K562 (cell line): ENCODE measurements at regions not wholly inside any gene's neighbourhood (a gene's known extent, or its start where the extent isn't known, plus 50 kb on each side); places are given as distances from the start of the nearest gene placed in this dataset.

Experiments
- ATAC-seq: fragments of 200-7000 bp; cut with Tn5 transposase; 3 replicates; pipeline ENCODE4 v1.9.1; 2020; ENCODE audit warnings: moderate library complexity
- BruUV-seq: library from RNA; stranded (reverse); fragments of 400-500 nt; replicated peaks from 2 replicates; lab custom pipeline; 2021; lab: Mats Ljungman, UMichigan
- CTCF ChIA-PET: fragments of 300-600 bp; formaldehyde crosslinking; extraction: SDS; loops from one replicate; lab custom pipeline; 2021; ENCODE audit warnings: low intra/inter-chr PET ratio; lab: Yijun Ruan, JAX
- POLR2A ChIA-PET: fragments of 300-600, 350-650 bp; sonication (Branson Sonifier 250); formaldehyde crosslinking; extraction: SDS; loops from one replicate; lab custom pipeline; 2021; ENCODE audit warnings: antibody characterized with exemption, inconsistent platforms; lab: Yijun Ruan, JAX
- DNase-seq, 4 experiments: peaks; one replicate each; pipeline versions ENCODE4 v3.0.0 to v3.0.0-alpha.2; 2011 to 2018; ENCODE audit warnings: low spot score in 3 of 4, mixed read lengths in 3 of 4; ENCODE audit errors: extremely low read depth in 1 of 4
- FAIRE-seq: peaks from 2 replicates; lab custom pipeline; 2011; peaks lifted over from hg19 to GRCh38; lab: Jason Lieb, UNC
- H2AFZ ChIP-seq: 2 replicates; pipeline ENCODE4 v1.6.0; 2011; ENCODE audit warnings: low read depth, low read length, control low read depth, inconsistent platforms
- H3K27ac ChIP-seq: fragments of 200-600 bp; 3 replicates; pipeline ENCODE4 v1.8.0; 2011; ENCODE audit warnings: low read depth, mild to moderate bottlenecking, control low read depth, inconsistent platforms, low read length, moderate library complexity, mixed read lengths; ENCODE audit errors: extremely low read depth
- H3K27me3 ChIP-seq, 2 experiments: fragments of 300-600 bp in 1 of 2; 2 replicates in 1 of 2; 3 replicates in 1 of 2; pipeline versions ENCODE4 v1.6.0 to v1.8.0; 2011; ENCODE audit warnings: inconsistent platforms in 2 of 2, low read length in 2 of 2, mild to moderate bottlenecking in 1 of 2, mixed read lengths in 1 of 2, moderate library complexity in 1 of 2; ENCODE audit not compliant: control insufficient read depth in 2 of 2, insufficient read depth in 2 of 2
- H3K36me3 ChIP-seq: fragments of 300-600 bp; 3 replicates; pipeline ENCODE4 v1.8.0; 2011; ENCODE audit warnings: mild to moderate bottlenecking, low read length, inconsistent platforms; ENCODE audit not compliant: control insufficient read depth, insufficient read depth
- H3K4me1 ChIP-seq, 2 experiments: fragments of 200-600 bp in 1 of 2; replicated peaks in 1 of 2; 2 replicates in 1 of 2; 3 replicates in 1 of 2; pipeline versions ENCODE4 v1.5.1 to v1.8.0; 2011; ENCODE audit warnings: inconsistent platforms in 2 of 2, low read length in 2 of 2, mild to moderate bottlenecking in 1 of 2, mixed read lengths in 1 of 2, moderate library complexity in 1 of 2; ENCODE audit not compliant: control insufficient read depth in 2 of 2, insufficient read depth in 2 of 2
- H3K4me2 ChIP-seq: 2 replicates; pipeline ENCODE4 v1.6.1; 2011; ENCODE audit warnings: low read length, control low read depth, inconsistent platforms, mixed read lengths; ENCODE audit not compliant: insufficient read depth
- H3K4me3 ChIP-seq: fragments of 200-600 bp; sonication (generic), shearing (Covaris generic); 2 replicates; pipeline ENCODE4 v1.5.1; 2016; ENCODE audit warnings: control low read depth, inconsistent platforms
- H3K79me2 ChIP-seq: fragments of 200-600 bp; 3 replicates; pipeline ENCODE4 v1.8.0; 2011; ENCODE audit warnings: low read length, inconsistent platforms; ENCODE audit not compliant: control insufficient read depth, insufficient read depth
- H3K9ac ChIP-seq, 2 experiments: 2 replicates each; pipeline versions ENCODE4 v1.6.0 to v1.6.1; 2011; ENCODE audit warnings: low read depth in 2 of 2, low read length in 2 of 2, control low read depth in 1 of 2, inconsistent platforms in 1 of 2, mild to moderate bottlenecking in 1 of 2, mixed read lengths in 1 of 2; ENCODE audit not compliant: insufficient read depth in 1 of 2
- H3K9me1 ChIP-seq: one replicate; pipeline ENCODE4 v1.6.0; 2011; ENCODE audit warnings: inconsistent platforms, mild to moderate bottlenecking, low read length, moderate library complexity; ENCODE audit not compliant: control insufficient read depth, insufficient read depth
- H3K9me3 ChIP-seq: replicated peaks from 2 replicates; pipeline ENCODE4 v1.5.1; 2011; ENCODE audit warnings: low read depth, low read length, inconsistent platforms; ENCODE audit not compliant: control insufficient read depth, insufficient read depth
- H4K20me1 ChIP-seq: replicated peaks from 2 replicates; pipeline ENCODE4 v1.6.1; 2011; ENCODE audit warnings: low read length, inconsistent platforms, mixed read lengths; ENCODE audit not compliant: control insufficient read depth, insufficient read depth
- ARNT ChIP-seq, 2 experiments: fragments of 450-650 bp; IDR thresholded peaks; 2 replicates each; pipeline ENCODE4 v1.6.1; 2016; ENCODE audit warnings: mild to moderate bottlenecking in 1 of 2
- CREM ChIP-seq: IDR thresholded peaks from 2 replicates; pipeline ENCODE4 v1.6.1; 2014; ENCODE audit warnings: antibody characterized with exemption, low read depth
- DDX20 ChIP-seq: fragments of 450-650 bp; IDR thresholded peaks from 2 replicates; pipeline ENCODE4 v1.6.1; 2016; ENCODE audit warnings: missing genetic modification characterization, low read depth, mild to moderate bottlenecking, missing compliant biosample characterization, moderate library complexity
- NCOA1 ChIP-seq: fragments of 450-650 bp; IDR thresholded peaks from 2 replicates; pipeline ENCODE4 v1.6.1; 2016; ENCODE audit warnings: low read depth
- ZNF134 ChIP-seq: fragments of 250-450 bp; sonication (Bioruptor Pico); conservative IDR thresholded peaks from 2 replicates; pipeline ENCODE4 v1.4.0; 2020
- WGBS: fragments of 100-300 bp; shearing (Covaris generic); methylation state at CpG from one replicate; pipeline ENCODE4 v1.1.6; 2016; ENCODE audit warnings: low coverage, mixed read lengths; ENCODE audit not compliant: insufficient coverage; ENCODE audit errors: missing lambda C conversion rate; 5-methylcytosine and 5-hydroxymethylcytosine counted together
- in situ Hi-C: fragments of 300-500 bp; cut with MboI; formaldehyde crosslinking; loops from 4 replicates; pipeline ENCODE4 v1.15.0; 2018; ENCODE audit warnings: inconsistent platforms, mixed read lengths
- intact Hi-C: fragments of 100-400 bp; cut with micrococcal nuclease; formaldehyde crosslinking; loops from 2 replicates; pipeline ENCODE4 v1.14.2; 2022
- TF ChIP-seq, protein P1 (sequence below), 2 experiments: fragments of 450-650 bp in 1 of 2; sonication (generic) in 1 of 2; formaldehyde crosslinking; conservative IDR thresholded peaks; 2 replicates each; pipeline versions ENCODE4 v1.4.0 to v1.8.1; 2020 to 2022; ENCODE audit warnings: mild to moderate bottlenecking in 1 of 2, missing genetic modification reagents in 1 of 2
- TF ChIP-seq, protein P2 (sequence below): conservative IDR thresholded peaks from 2 replicates; pipeline ENCODE4 v1.6.1; 2011; ENCODE audit warnings: low read depth, mild to moderate bottlenecking, low read length; ENCODE audit not compliant: control insufficient read depth
- TF ChIP-seq, protein P3 (sequence below): fragments of 450-650 bp; IDR thresholded peaks from 2 replicates; pipeline ENCODE4 v1.6.1; 2018; ENCODE audit not compliant: partially characterized antibody

DNA sequence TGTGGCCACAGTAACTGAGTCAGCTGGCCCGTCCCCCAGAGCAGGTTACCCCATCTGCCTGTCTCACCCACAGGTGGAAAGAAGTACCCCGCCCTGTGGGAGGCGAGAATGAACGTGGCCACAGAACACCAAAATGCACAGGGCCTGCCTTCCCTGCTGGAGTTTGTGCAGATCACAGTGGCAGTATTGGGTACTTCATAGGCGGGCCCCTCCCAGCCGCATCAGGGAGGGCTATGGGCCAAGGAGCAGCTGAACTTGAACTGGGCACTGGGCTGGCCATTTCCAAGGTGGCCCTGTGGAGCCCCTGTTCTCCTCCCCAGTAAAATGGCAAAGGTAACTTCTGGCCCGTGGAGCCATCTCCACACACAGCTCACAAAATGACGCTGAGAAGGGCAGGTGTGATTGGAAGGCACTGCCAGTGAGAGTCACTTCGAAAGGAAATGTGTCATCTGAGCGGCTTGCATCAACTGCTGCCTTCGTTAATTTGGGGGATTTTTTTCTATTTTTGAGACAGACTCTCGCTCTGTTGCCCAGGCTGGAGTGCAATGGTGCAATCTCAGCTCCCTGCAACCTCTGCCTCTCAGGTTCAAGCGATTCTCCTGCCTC, 162.9 kb downstream of the ENGASE start:
- no peak overlapping the region for H3K9ac ChIP-seq
- intact Hi-C loops, result no loop called here
- H3K4me3 ChIP-seq, result no peak overlapping the region
- DNase-seq (no peak), FAIRE-seq (no peak), ATAC-seq (no peak)
- CTCF ChIA-PET, result no interaction called here
- peaks cover 21 to 57% of the 10 kb centered on the region in 2 experiments for H3K27me3 ChIP-seq
- in situ Hi-C loops, result no loop called here
- H3K9me3 ChIP-seq, result no peaks in the 10 kb centered on the region
- no TSS peak for BruUV-seq
- H3K36me3 ChIP-seq, result no peaks in the 10 kb centered on the region
- H3K9me1 ChIP-seq, result no peaks in the 10 kb centered on the region
- POLR2A ChIA-PET, result no interaction called here
- H3K79me2 ChIP-seq, result no peaks in the 10 kb centered on the region
- no peaks in the 10 kb centered on the region for H3K4me1 ChIP-seq
- no peak for TF ChIP-seq ARNT (IDR thresholded peaks at IDR 0.05)
- no peak overlapping the region for H2AFZ ChIP-seq
- H3K4me2 ChIP-seq, result no peak overlapping the region
- 0 out of 2 replicates have a peak, but pooled peaks cover 4% of the 10 kb centered on the region for H4K20me1 ChIP-seq
- 1% methylated on average over 13 of the region's 13 CpGs for WGBS
- no peak overlapping the region for H3K27ac ChIP-seq

DNA sequence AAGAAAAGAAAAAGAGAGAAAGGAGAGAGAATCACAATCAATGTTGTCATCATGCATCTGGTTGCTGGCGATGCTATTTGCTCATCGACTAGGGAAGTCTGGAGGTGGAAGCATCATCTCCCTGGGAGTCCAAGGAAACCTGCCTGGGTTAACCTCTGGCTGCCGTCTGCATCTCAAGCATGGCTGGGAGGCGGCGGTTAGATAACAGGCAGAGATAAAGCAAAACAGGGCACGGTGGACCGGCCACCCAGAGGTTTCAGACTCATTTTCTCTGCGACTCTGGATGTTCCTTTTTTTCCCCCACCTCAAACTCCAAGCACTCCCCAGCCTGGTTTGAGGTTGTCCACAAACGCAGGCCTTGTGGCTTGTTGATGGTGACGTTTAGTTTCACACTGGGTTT, 161.2 kb downstream of the ENGASE start:
- H3K4me2 ChIP-seq, result no peak overlapping the region
- in situ Hi-C loops (no loop called here), intact Hi-C loops (no loop called here)
- no peak for DNase-seq
- peaks cover 24 to 53% of the 10 kb centered on the region in 2 experiments for H3K27me3 ChIP-seq
- H3K27ac ChIP-seq, result no peak overlapping the region
- ATAC-seq, result no peak
- no peak overlapping the region for H3K4me3 ChIP-seq
- no TSS peak for BruUV-seq
- no peaks in the 10 kb centered on the region for H3K9me1 ChIP-seq
- no peaks in the 10 kb centered on the region for H3K79me2 ChIP-seq
- H3K9me3 ChIP-seq, result no peaks in the 10 kb centered on the region
- FAIRE-seq, result no peak
- 3% methylated on average over 10 of the region's 10 CpGs for WGBS
- POLR2A ChIA-PET, result no interaction called here
- H4K20me1 ChIP-seq, result no peaks in the 10 kb centered on the region
- CTCF ChIA-PET, result no interaction called here
- H2AFZ ChIP-seq, result no peak overlapping the region
- H3K9ac ChIP-seq, result no peak overlapping the region
- no peaks in the 10 kb centered on the region for H3K4me1 ChIP-seq
- no peaks in the 10 kb centered on the region for H3K36me3 ChIP-seq
- TF ChIP-seq, protein P1, sequence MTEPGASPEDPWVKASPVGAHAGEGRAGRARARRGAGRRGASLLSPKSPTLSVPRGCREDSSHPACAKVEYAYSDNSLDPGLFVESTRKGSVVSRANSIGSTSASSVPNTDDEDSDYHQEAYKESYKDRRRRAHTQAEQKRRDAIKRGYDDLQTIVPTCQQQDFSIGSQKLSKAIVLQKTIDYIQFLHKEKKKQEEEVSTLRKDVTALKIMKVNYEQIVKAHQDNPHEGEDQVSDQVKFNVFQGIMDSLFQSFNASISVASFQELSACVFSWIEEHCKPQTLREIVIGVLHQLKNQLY (CRISPR knock-in tag; conservative IDR thresholded peaks at IDR 0.05), result no peak
- TF ChIP-seq DDX20 (tag) (no peak), ZNF134 (no peak), CREM (no peak), NCOA1 (no peak)
- TF ChIP-seq, protein P2, sequence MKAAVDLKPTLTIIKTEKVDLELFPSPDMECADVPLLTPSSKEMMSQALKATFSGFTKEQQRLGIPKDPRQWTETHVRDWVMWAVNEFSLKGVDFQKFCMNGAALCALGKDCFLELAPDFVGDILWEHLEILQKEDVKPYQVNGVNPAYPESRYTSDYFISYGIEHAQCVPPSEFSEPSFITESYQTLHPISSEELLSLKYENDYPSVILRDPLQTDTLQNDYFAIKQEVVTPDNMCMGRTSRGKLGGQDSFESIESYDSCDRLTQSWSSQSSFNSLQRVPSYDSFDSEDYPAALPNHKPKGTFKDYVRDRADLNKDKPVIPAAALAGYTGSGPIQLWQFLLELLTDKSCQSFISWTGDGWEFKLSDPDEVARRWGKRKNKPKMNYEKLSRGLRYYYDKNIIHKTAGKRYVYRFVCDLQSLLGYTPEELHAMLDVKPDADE, result no peak
- TF ChIP-seq, protein P3, sequence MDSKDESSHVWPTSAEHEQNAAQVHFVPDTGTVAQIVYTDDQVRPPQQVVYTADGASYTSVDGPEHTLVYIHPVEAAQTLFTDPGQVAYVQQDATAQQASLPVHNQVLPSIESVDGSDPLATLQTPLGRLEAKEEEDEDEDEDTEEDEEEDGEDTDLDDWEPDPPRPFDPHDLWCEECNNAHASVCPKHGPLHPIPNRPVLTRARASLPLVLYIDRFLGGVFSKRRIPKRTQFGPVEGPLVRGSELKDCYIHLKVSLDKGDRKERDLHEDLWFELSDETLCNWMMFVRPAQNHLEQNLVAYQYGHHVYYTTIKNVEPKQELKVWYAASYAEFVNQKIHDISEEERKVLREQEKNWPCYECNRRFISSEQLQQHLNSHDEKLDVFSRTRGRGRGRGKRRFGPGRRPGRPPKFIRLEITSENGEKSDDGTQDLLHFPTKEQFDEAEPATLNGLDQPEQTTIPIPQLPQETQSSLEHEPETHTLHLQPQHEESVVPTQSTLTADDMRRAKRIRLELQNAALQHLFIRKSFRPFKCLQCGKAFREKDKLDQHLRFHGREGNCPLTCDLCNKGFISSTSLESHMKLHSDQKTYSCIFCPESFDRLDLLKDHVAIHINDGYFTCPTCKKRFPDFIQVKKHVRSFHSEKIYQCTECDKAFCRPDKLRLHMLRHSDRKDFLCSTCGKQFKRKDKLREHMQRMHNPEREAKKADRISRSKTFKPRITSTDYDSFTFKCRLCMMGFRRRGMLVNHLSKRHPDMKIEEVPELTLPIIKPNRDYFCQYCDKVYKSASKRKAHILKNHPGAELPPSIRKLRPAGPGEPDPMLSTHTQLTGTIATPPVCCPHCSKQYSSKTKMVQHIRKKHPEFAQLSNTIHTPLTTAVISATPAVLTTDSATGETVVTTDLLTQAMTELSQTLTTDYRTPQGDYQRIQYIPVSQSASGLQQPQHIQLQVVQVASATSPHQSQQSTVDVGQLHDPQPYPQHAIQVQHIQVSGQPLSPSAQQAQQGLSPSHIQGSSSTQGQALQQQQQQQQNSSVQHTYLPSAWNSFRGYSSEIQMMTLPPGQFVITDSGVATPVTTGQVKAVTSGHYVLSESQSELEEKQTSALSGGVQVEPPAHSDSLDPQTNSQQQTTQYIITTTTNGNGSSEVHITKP, result no peak
